Cardiac fibroblast (primary cell): ENCODE measurements at regions not wholly inside any gene's neighbourhood (a gene's known extent, or its start where the extent isn't known, plus 50 kb on each side); places are given as distances from the start of the nearest gene placed in this dataset.

Experiments
- DNase-seq, 2 donors: peaks; one replicate each; pipeline versions ENCODE4 v3.0.0 to v3.0.0-alpha.2; 2010; ENCODE audit warnings: low read depth in 2 of 2
- H3K4me3 ChIP-seq, 2 donors: replicated peaks in 1 of 2; 1 replicate in 1 of 2; 2 replicates in 1 of 2; pipeline ENCODE4 v1.5.1; 2011; ENCODE audit warnings: low read depth in 2 of 2, low read length in 2 of 2, mild to moderate bottlenecking in 2 of 2, moderate library complexity in 1 of 2
- TF ChIP-seq, protein P1 (sequence below): IDR thresholded peaks from one replicate; pipeline ENCODE4 v1.5.1; 2011; ENCODE audit warnings: low read depth, mild to moderate bottlenecking, low read length, inconsistent platforms

DNA sequence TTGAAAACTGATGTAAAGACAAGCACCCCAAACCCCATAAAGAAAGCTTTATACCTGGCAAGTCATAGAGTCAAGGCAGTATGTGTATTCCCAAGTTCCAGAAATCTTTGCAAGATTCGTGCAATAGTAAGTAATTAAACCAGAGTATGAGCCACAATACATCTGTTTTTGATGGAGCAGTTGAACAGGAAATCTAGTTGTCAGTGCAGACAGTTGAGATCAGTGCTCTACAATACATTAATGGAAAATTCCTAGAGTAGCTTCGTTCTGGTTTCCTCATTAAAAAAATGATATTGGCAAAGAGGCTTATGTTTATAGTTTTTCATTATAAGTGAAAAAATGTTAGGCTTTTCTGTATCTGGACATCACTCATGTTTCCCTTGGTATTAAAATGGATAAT, 575.3 kb downstream of the TRIML1 start:
- TF ChIP-seq, protein P1, sequence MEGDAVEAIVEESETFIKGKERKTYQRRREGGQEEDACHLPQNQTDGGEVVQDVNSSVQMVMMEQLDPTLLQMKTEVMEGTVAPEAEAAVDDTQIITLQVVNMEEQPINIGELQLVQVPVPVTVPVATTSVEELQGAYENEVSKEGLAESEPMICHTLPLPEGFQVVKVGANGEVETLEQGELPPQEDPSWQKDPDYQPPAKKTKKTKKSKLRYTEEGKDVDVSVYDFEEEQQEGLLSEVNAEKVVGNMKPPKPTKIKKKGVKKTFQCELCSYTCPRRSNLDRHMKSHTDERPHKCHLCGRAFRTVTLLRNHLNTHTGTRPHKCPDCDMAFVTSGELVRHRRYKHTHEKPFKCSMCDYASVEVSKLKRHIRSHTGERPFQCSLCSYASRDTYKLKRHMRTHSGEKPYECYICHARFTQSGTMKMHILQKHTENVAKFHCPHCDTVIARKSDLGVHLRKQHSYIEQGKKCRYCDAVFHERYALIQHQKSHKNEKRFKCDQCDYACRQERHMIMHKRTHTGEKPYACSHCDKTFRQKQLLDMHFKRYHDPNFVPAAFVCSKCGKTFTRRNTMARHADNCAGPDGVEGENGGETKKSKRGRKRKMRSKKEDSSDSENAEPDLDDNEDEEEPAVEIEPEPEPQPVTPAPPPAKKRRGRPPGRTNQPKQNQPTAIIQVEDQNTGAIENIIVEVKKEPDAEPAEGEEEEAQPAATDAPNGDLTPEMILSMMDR, result no peak
- no peak for DNase-seq
- no peak overlapping the region for H3K4me3 ChIP-seq

DNA sequence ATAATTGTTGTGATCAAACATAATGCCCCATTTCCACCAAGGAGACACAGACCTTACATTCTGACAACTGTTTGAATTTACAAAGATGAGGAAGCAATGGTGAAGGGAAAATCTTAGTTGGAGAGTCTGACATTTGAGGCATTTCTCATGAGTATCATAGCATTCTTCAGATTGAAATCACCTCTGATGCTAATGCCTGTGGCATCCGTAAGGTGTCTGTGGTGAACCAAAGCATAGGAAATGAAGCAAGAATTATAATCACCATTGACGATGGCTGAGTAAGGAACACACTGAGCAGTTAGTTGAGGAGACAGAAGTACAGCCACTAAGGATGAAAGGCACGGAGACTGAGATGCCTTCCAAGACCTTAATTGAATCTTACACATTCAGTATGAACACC, 575.7 kb downstream of the TRIML1 start:
- DNase-seq, result peak; percentile 8 to 81
- TF ChIP-seq, protein P1, result no peak
- H3K4me3 ChIP-seq, result no peak overlapping the region

DNA sequence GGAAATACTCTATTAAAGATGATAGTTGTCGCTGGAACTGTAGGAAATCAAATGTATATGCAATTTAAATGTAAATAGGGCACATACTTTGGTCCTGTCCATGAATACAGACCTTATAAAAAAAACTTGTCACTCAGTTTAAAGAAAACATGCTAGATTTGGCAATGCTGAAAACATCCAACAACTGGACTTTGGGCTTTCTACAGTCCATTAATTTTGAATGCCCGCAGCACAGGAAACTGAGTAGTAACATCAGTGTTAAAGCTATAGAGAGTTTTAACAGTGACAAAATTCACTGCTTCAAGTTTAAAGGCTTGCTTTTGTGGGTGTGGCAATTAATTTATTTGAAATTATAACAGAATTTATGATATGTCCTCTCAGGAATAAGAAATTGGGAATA, 578.4 kb downstream of the TRIML1 start:
- TF ChIP-seq, protein P1, result no peak
- no peak overlapping the region for H3K4me3 ChIP-seq
- no peak for DNase-seq

GRCh38 chr4:188719794-188720193, 580.6 kb downstream of the TRIML1 start:
- DNase-seq, result no peak
- H3K4me3 ChIP-seq, result no peak overlapping the region
- TF ChIP-seq, protein P1, result peak; percentile 34

DNA sequence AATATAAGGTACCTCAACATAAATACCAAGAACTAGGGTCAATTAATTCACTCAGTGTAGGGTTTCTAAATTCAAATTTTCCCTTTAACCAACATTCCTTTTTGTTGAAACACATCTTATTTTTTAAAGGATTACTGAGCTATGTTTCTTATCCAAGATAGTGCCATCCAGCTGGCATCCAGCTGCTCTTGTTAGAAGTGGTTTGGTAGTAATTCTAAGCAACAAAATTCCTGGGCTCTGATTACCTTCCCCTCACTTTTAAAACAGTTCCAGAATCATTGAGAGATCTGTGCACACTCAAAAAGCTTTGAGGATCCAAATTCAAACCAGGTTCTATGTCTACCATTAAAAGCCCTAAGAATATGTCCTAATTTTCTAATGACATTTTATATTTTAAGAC, 583.7 kb downstream of the TRIML1 start:
- no peak for DNase-seq

DNA sequence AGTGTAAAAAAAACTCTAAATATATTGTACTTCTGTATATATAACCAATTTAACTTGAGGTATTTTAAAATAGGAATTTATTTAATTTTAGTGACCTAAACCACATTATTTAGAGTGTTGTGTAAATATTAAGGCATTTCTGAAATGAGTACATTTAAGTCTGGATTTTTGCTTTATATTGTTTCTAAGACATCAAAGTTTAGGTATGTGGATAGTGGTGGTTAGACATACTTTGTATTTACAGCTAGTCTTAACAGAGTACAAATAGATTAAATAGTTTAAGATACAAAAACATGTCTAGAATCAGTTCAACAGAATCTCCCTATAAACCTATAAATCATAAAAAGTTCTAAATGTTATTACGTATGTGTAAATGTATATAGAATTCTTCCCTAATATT, 588.5 kb downstream of the TRIML1 start:
- TF ChIP-seq, protein P1, result no peak
- DNase-seq, result no peak
- no peak overlapping the region for H3K4me3 ChIP-seq

More for the DNA sequence above, 583.7 kb downstream of the TRIML1 start:
- H3K4me3 ChIP-seq, result no peak overlapping the region
- TF ChIP-seq, protein P1, result no peak

DNA sequence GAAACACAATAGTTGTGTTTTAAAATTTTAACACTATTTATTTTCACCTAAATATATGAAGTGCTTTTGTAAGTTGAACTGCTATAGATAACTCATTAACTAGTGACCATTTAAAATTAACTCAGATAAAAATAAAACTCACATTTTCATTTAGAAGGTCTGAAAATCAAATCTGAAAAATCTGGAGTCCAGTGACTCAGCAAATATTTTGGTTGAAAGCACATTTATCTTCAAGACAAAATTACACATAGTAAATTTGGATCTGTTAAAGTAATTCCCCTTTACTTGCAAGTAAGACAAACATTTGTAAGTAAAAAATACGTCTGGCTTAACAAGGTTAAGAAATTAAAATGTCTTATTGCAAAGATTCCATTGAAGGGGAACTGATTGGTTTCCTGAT, 589.1 kb downstream of the TRIML1 start:
- DNase-seq, result no peak
- TF ChIP-seq, protein P1, result no peak
- H3K4me3 ChIP-seq, result no peak overlapping the region
